Cardiac muscle cell (in vitro differentiated cells and primary cell): ENCODE measurements at regions not wholly inside any gene's neighbourhood (a gene's known extent, or its start where the extent isn't known, plus 50 kb on each side); places are given as distances from the start of the nearest gene placed in this dataset.

Source experiments
- DNase-seq, 2 donors: peaks; one replicate each; pipeline versions ENCODE4 v3.0.0 to v3.0.0-alpha.2; 2010 to 2017; ENCODE audit warnings: low read depth in 1 of 2, low spot score in 1 of 2
- H3K27ac ChIP-seq: fragments of 200-600 bp; sonication (generic); 2 replicates; pipeline ENCODE4 v1.5.1; 2016
- H3K27me3 ChIP-seq: fragments of 200-600 bp; sonication (generic); 2 replicates; pipeline ENCODE4 v1.6.0; 2016; ENCODE audit warnings: control low read depth
- H3K36me3 ChIP-seq: fragments of 200-600 bp; sonication (generic); 2 replicates; pipeline ENCODE4 v1.5.1; 2016; ENCODE audit warnings: control low read depth
- H3K4me1 ChIP-seq: fragments of 200-600 bp; sonication (generic); 2 replicates; pipeline ENCODE4 v1.8.1; 2017; ENCODE audit warnings: low read depth, mild to moderate bottlenecking, mixed run types
- H3K4me3 ChIP-seq: fragments of 200-600 bp; sonication (generic); 2 replicates; pipeline ENCODE4 v1.5.1; 2016; ENCODE audit warnings: mild to moderate bottlenecking
- H3K9me3 ChIP-seq: fragments of 200-600 bp; sonication (generic); 2 replicates; pipeline ENCODE4 v1.5.1; 2017; ENCODE audit warnings: low read depth, mild to moderate bottlenecking, control low read depth
- TF ChIP-seq, protein P1 (sequence below): IDR thresholded peaks from 2 replicates; pipeline ENCODE4 v1.5.1; 2012; ENCODE audit warnings: low read depth, mild to moderate bottlenecking, low read length

DNA sequence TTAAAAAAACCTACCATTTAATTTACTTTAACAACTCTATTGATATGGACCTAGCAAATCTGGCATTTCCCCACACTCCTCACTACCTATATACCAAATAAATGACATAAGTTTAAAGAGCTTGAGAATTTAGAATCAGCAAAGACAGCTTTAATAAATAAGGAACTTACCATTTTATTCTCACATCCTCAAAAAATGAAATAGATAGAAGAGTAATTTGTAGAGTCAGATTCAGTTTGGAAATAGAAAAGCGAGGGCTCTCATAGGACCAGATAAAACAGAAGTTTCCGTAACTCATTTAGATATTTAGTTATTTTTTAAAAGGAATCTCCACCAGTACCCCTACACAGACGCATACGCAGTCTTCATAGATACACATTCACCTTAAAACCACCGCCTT lies 117.9 kb downstream of the RGS2 start:
- no peak for DNase-seq
- H3K4me3 ChIP-seq: no peak overlapping the region
- H3K9me3 ChIP-seq: no peaks in the 10 kb centered on the region
- no peak overlapping the region for H3K27ac ChIP-seq
- no peaks in the 10 kb centered on the region for H3K36me3 ChIP-seq
- no peaks in the 10 kb centered on the region for H3K4me1 ChIP-seq
- TF ChIP-seq, protein P1, sequence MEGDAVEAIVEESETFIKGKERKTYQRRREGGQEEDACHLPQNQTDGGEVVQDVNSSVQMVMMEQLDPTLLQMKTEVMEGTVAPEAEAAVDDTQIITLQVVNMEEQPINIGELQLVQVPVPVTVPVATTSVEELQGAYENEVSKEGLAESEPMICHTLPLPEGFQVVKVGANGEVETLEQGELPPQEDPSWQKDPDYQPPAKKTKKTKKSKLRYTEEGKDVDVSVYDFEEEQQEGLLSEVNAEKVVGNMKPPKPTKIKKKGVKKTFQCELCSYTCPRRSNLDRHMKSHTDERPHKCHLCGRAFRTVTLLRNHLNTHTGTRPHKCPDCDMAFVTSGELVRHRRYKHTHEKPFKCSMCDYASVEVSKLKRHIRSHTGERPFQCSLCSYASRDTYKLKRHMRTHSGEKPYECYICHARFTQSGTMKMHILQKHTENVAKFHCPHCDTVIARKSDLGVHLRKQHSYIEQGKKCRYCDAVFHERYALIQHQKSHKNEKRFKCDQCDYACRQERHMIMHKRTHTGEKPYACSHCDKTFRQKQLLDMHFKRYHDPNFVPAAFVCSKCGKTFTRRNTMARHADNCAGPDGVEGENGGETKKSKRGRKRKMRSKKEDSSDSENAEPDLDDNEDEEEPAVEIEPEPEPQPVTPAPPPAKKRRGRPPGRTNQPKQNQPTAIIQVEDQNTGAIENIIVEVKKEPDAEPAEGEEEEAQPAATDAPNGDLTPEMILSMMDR: no peak
- no peaks in the 10 kb centered on the region for H3K27me3 ChIP-seq

DNA sequence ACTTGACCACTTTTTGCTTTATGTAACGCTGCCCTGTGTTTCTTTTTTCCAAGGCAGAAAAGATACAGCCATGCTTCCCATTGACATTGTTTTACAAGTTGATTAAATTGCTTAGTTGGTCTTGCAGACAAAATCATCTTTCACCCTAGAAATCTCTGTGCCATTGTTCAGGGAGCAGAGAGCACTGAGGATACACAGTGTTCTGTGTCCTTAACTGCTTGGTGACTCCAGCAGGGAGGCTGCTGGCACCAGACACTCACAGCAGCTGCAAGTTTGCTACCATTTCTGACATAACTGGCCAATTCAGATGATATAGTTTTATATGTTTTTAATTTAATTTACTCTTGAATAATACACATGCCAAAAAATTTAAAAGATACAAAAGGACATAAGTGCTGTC lies 118.7 kb downstream of the RGS2 start:
- Histone ChIP-seq H3K27me3 (no peaks in the 10 kb centered on the region), H3K9me3 (no peaks in the 10 kb centered on the region)
- TF ChIP-seq, protein P1: no peak

DNA sequence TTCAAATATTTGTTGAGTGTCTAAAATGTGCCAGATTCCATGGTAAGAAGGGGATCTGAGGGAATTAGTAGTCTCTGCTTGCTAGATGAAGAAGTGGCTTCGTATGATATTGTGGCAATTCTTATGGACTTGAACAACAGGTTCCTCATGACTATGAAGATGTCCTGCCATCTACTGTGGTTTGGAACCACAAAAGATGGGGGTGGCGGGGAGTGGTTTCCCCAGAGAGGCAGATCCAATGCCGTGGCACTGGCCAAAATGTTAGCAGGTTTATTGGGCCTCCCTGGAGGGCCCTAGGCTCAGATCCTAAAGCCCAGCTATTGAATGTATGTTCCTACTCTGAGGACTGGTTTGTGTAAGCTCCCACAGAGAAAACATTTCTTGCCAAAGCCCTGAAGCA lies 120.8 kb downstream of the RGS2 start:
- Histone ChIP-seq H3K4me1 (no peaks in the 10 kb centered on the region), H3K27ac (no peak overlapping the region), H3K9me3 (no peaks in the 10 kb centered on the region), H3K4me3 (no peak overlapping the region), H3K36me3 (no peaks in the 10 kb centered on the region), H3K27me3 (no peaks in the 10 kb centered on the region)
- no peak for DNase-seq
- TF ChIP-seq, protein P1: no peak

More for the DNA sequence above, 118.7 kb downstream of the RGS2 start:
- Histone ChIP-seq H3K4me3 (no peak overlapping the region), H3K36me3 (no peaks in the 10 kb centered on the region), H3K27ac (no peak overlapping the region), H3K4me1 (no peaks in the 10 kb centered on the region)
- no peak for DNase-seq

DNA sequence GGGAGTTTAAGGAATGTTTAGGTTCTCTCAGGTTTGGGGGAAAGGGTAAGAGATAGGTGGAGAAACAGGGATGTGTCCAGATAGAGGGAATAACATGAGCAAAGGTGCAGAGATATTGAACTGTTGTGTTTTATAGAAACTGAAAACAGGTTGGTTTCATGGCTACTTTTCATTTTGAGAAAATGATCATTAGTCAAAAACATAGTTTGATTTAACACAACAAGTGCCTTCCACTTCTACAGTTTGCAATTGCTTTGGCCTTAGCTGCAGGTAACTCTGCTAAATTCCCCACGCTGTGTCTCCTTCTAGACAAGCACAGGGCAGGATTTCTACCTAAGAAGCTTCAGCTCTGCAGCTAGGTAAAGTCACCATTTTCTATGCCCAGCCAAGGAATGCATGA lies 124.9 kb downstream of the RGS2 start:
- H3K4me3 ChIP-seq: no peak overlapping the region
- H3K27ac ChIP-seq: no peak overlapping the region
- H3K4me1 ChIP-seq: no peaks in the 10 kb centered on the region
- DNase-seq: no peak
- no peaks in the 10 kb centered on the region for H3K9me3 ChIP-seq
- H3K27me3 ChIP-seq: no peaks in the 10 kb centered on the region
- TF ChIP-seq, protein P1: no peak
- H3K36me3 ChIP-seq: no peaks in the 10 kb centered on the region

DNA sequence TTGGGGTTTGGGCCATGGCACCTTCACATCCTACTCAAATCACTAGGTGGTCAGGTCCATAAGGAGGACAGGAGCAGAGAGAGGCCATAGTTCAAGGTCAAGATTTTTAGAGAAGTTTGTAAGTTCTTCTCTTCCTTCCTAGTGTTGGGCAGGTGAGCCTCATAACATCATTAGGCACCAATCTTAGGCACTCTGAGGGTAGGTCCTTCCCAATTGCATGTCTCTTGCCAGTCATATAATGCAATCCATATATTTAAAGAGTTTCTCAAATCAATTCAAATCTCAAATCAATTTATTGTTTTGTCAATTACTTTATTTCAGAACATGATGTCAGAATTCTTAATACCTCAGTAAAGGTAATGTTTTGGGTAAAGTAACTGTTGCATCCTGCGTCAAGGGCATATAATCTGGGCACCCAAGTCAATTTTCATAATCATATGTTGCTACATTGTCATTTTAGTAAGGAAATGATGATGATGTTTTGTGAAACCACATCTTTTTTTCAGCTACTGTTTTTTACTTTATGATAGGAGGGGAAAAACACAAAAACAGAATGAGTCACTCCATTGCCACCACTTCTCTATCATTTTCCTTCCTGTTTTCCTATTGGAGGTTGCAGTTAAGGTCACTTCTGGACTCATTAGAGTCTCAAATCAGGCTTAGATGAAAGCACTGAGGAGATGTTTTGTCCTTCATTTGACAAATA lies 122.7 kb downstream of the UCHL5 start:
- Histone ChIP-seq H3K36me3 (no peaks in the 10 kb centered on the region), H3K27me3 (no peaks in the 10 kb centered on the region), H3K4me3 (no peak overlapping the region), H3K27ac (no peak overlapping the region), H3K9me3 (no peaks in the 10 kb centered on the region), H3K4me1 (no peaks in the 10 kb centered on the region)
- DNase-seq: peak in 1 of 2 donors; percentile 33
- TF ChIP-seq, protein P1: no peak
